GM18907 (cell line): ENCODE measurements at regions not wholly inside any gene's neighbourhood (a gene's known extent, or its start where the extent isn't known, plus 50 kb on each side); places are given as distances from the start of the nearest gene placed in this dataset.
"Not testable (repeated sequence)": the region's sequence is repeated elsewhere in the genome, so short reads cannot be mapped to it uniquely, and the experiment has no call there.

Source experiments
- ATAC-seq: cut with Tn5 transposase; IDR thresholded peaks from one replicate; pipeline ENCODE4 v1.9.1; 2021; ENCODE audit warnings: mild to moderate bottlenecking, moderate library complexity; ENCODE audit not compliant: unreplicated experiment

GRCh38 chr9:104323967-104324694, 179.9 kb upstream of the OR13F1 start:
- ATAC-seq: not testable (repeated sequence)

- ATAC-seq: no peak
These were observed 177.2 kb upstream of the OR13F1 start for GRCh38 chr9:104326912-104327311.

- no peak for ATAC-seq
These were observed 174.8 kb upstream of the OR13F1 start for GRCh38 chr9:104329245-104329644.

GRCh38 chr9:104330841-104331240, 173.2 kb upstream of the OR13F1 start:
- no peak for ATAC-seq

GRCh38 chr9:104334549-104334948, 169.5 kb upstream of the OR13F1 start:
- ATAC-seq: no peak

- no peak for ATAC-seq
These were observed 164.4 kb upstream of the OR13F1 start for GRCh38 chr9:104339692-104340091.

- no peak for ATAC-seq
These were observed 161.5 kb upstream of the OR13F1 start for GRCh38 chr9:104342552-104342951.

GRCh38 chr9:104345061-104345460, 159.0 kb upstream of the OR13F1 start:
- no peak for ATAC-seq

GRCh38 chr9:104350541-104350940, 153.5 kb upstream of the OR13F1 start:
- no peak for ATAC-seq

GRCh38 chr9:104351726-104352125, 152.3 kb upstream of the OR13F1 start:
- no peak for ATAC-seq

GRCh38 chr9:104361207-104361606, 142.9 kb upstream of the OR13F1 start:
- no peak for ATAC-seq

GRCh38 chr9:104362912-104363472, 141.1 kb upstream of the OR13F1 start:
- ATAC-seq: no peak

GRCh38 chr9:104367507-104367906, 136.6 kb upstream of the OR13F1 start:
- ATAC-seq: no peak

GRCh38 chr9:104368318-104368717, 135.7 kb upstream of the OR13F1 start:
- ATAC-seq: not testable (repeated sequence)

- ATAC-seq: no peak
These were observed 129.4 kb upstream of the OR13F1 start for GRCh38 chr9:104374711-104375110.

- no peak for ATAC-seq
These were observed 118.0 kb upstream of the OR13F1 start for GRCh38 chr9:104386013-104386412.

GRCh38 chr9:104386425-104387069, 117.5 kb upstream of the OR13F1 start:
- peak; percentile 80 for ATAC-seq

GRCh38 chr9:104388071-104388470, 116.0 kb upstream of the OR13F1 start:
- no peak for ATAC-seq

GRCh38 chr9:104389341-104389740, 114.7 kb upstream of the OR13F1 start:
- no peak for ATAC-seq

GRCh38 chr9:104394901-104395300, 109.2 kb upstream of the OR13F1 start:
- ATAC-seq: not testable (repeated sequence)

GRCh38 chr9:104412238-104412637, 91.8 kb upstream of the OR13F1 start:
- ATAC-seq: no peak

GRCh38 chr9:104416470-104416869, 87.6 kb upstream of the OR13F1 start:
- ATAC-seq: no peak
